Lower leg skin (tissue), 3 donors: ENCODE measurements at regions not wholly inside any gene's neighbourhood (a gene's known extent, or its start where the extent isn't known, plus 50 kb on each side); places are given as distances from the start of the nearest gene placed in this dataset.

Experiments used
- CTCF ChIP-seq, 3 donors: fragments of 450-650 bp; IDR thresholded peaks; one replicate each; pipeline ENCODE4 v1.5.1; 2016; ENCODE audit warnings: antibody characterized with exemption in 3 of 3, mild to moderate bottlenecking in 3 of 3, moderate library complexity in 2 of 3
- POLR2A ChIP-seq, 2 donors: fragments of 450-650 bp; IDR thresholded peaks; one replicate each; pipeline ENCODE4 v1.6.1; 2016 to 2017; ENCODE audit warnings: antibody characterized with exemption in 2 of 2, mild to moderate bottlenecking in 1 of 2, moderate library complexity in 1 of 2

GRCh38 chr3:182133752-182134151 lies 422.0 kb downstream of the SOX2 start:
- TF ChIP-seq CTCF (IDR thresholded peaks at IDR 0.05) (no peak), POLR2A (IDR thresholded peaks at IDR 0.05) (no peak)
